B cell (primary cell): ENCODE measurements at regions not wholly inside any gene's neighbourhood (a gene's known extent, or its start where the extent isn't known, plus 50 kb on each side); places are given as distances from the start of the nearest gene placed in this dataset.

ENCODE experiments used
- EZH2 ChIP-seq: IDR thresholded peaks from 2 replicates; pipeline ENCODE4 v1.6.1; 2012; ENCODE audit warnings: borderline replicate concordance, low read depth, mild to moderate bottlenecking, moderate library complexity, low read length; ENCODE audit not compliant: insufficient read depth, poor library complexity, severe bottlenecking
- TF ChIP-seq, protein P1 (sequence below): fragments of 200-600 bp; IDR thresholded peaks from one replicate; pipeline ENCODE4 v1.8.0; 2022; ENCODE audit warnings: antibody characterized with exemption, mild to moderate bottlenecking

- no peak for TF ChIP-seq EZH2
- TF ChIP-seq, protein P1, sequence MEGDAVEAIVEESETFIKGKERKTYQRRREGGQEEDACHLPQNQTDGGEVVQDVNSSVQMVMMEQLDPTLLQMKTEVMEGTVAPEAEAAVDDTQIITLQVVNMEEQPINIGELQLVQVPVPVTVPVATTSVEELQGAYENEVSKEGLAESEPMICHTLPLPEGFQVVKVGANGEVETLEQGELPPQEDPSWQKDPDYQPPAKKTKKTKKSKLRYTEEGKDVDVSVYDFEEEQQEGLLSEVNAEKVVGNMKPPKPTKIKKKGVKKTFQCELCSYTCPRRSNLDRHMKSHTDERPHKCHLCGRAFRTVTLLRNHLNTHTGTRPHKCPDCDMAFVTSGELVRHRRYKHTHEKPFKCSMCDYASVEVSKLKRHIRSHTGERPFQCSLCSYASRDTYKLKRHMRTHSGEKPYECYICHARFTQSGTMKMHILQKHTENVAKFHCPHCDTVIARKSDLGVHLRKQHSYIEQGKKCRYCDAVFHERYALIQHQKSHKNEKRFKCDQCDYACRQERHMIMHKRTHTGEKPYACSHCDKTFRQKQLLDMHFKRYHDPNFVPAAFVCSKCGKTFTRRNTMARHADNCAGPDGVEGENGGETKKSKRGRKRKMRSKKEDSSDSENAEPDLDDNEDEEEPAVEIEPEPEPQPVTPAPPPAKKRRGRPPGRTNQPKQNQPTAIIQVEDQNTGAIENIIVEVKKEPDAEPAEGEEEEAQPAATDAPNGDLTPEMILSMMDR, result no peak
These were observed 150.0 kb downstream of the EVA1A start for GRCh38 chr2:75410702-75411101.
